ENCODE measurements at regions not wholly inside any gene's neighbourhood (a gene's known extent, or its start where the extent isn't known, plus 50 kb on each side); places are given as distances from the start of the nearest gene placed in this dataset.

- TF ChIP-seq ZBTB1 (CRISPR knock-in tag; IDR thresholded peaks at IDR 0.05; ENCODE audit: borderline replicate concordance) (no peak), MAFK (conservative IDR thresholded peaks at IDR 0.05 in 1 of 2, IDR thresholded peaks at IDR 0.05 in 1 of 2; ENCODE audit: low read length in 2 of 2) (peak; percentile 58 to 63), MAFF (IDR thresholded peaks at IDR 0.05; ENCODE audit: low read depth, low read length) (peak; percentile 69)
- H3K36me3 ChIP-seq (replicated peaks in 1 of 2; ENCODE audit: control insufficient read depth in 1 of 2, insufficient read depth in 2 of 2, low read length in 2 of 2): no peaks in the 10 kb centered on the region
- in situ Hi-C loops (cut with HindIII; ENCODE audit: extremely low pct_ligation_motif_present, low pct_unique_long_range_greater_than_20kb): no loop called here
- H3K4me3 ChIP-seq (replicated peaks in 1 of 3; ENCODE audit: insufficient read depth in 1 of 3, low read depth in 2 of 3, low read length in 3 of 3): no peak overlapping the region
- BruUV-seq (replicated peaks): no TSS peak
- FAIRE-seq (no peak), DNase-seq (ENCODE audit: low spot score) (no peak), ATAC-seq (no peak)
- no peaks in the 10 kb centered on the region for H3K79me2 ChIP-seq (ENCODE audit: insufficient read depth, low read length)
- no peak overlapping the region for H3K9ac ChIP-seq (ENCODE audit: insufficient read depth, low read depth, low read length)
- no peak overlapping the region for H3K27ac ChIP-seq (ENCODE audit: extremely low read length, insufficient read depth, low read length)
- CTCF ChIA-PET (ENCODE audit: low intra/inter-chr PET ratio, low total read pairs): no interaction called here
- no peak overlapping the region for H3K4me2 ChIP-seq (ENCODE audit: low read depth, low read length)
- WGBS (ENCODE audit: low lambda C conversion rate): 66% methylated on average over 1 of the region's 1 CpG
- no peaks in the 10 kb centered on the region for H3K9me3 ChIP-seq (ENCODE audit: low read length)
- no peaks in the 10 kb centered on the region for H4K20me1 ChIP-seq (ENCODE audit: insufficient read depth, low read length)
- H3K4me1 ChIP-seq (ENCODE audit: insufficient read depth, low read length): peaks cover 19% of the 10 kb centered on the region
- no peak overlapping the region for H2AFZ ChIP-seq (ENCODE audit: low read length)
- intact Hi-C loops (cut with micrococcal nuclease; ENCODE audit: unreplicated experiment): loop anchor here (1.0 kb wide), 2 partner anchors 18 to 255 kb away; no protein-coding TSS in a partner anchor
- no peaks in the 10 kb centered on the region for H3K27me3 ChIP-seq (ENCODE audit: control insufficient read depth in 1 of 2, insufficient read depth in 2 of 2, low read length in 2 of 2)
- POLR2A ChIA-PET: interaction anchor here (1.2 kb wide), 1 partner anchor 122 kb away, joined by 3 read pairs; no protein-coding TSS in a partner anchor
These were observed 219.0 kb downstream of the OSR1 start for GRCh38 chr2:19139386-19139785.

GRCh38 chr2:19138264-19138825, 220.1 kb downstream of the OSR1 start:
- DNase-seq (ENCODE audit: low spot score) (no peak), FAIRE-seq (no peak), ATAC-seq (no peak)
- Histone ChIP-seq H4K20me1 (ENCODE audit: insufficient read depth, low read length) (no peaks in the 10 kb centered on the region), H3K4me1 (ENCODE audit: insufficient read depth, low read length) (peaks cover 19% of the 10 kb centered on the region), H3K9ac (ENCODE audit: insufficient read depth, low read depth, low read length) (no peak overlapping the region), H3K36me3 (replicated peaks in 1 of 2; ENCODE audit: control insufficient read depth in 1 of 2, insufficient read depth in 2 of 2, low read length in 2 of 2) (no peaks in the 10 kb centered on the region), H3K27me3 (ENCODE audit: control insufficient read depth in 1 of 2, insufficient read depth in 2 of 2, low read length in 2 of 2) (no peaks in the 10 kb centered on the region), H2AFZ (ENCODE audit: low read length) (no peak overlapping the region), H3K4me3 (replicated peaks in 1 of 3; ENCODE audit: insufficient read depth in 1 of 3, low read depth in 2 of 3, low read length in 3 of 3) (no peak overlapping the region), H3K4me2 (ENCODE audit: low read depth, low read length) (no peak overlapping the region), H3K79me2 (ENCODE audit: insufficient read depth, low read length) (no peaks in the 10 kb centered on the region), H3K27ac (ENCODE audit: extremely low read length, insufficient read depth, low read length) (no peak overlapping the region), H3K9me3 (ENCODE audit: low read length) (no peaks in the 10 kb centered on the region)
- intact Hi-C loops (cut with micrococcal nuclease; ENCODE audit: unreplicated experiment): no loop called here
- no TSS peak for BruUV-seq (replicated peaks)
- no peak for TF ChIP-seq MZF1 (CRISPR knock-in tag; IDR thresholded peaks at IDR 0.05; ENCODE audit: borderline replicate concordance)
- TF ChIP-seq ATF4 (CRISPR knock-in tag; IDR thresholded peaks at IDR 0.05): peak in 1 of 2 experiments; percentile 48; a peak in 1 of 4 replicates
- CTCF ChIA-PET (ENCODE audit: low intra/inter-chr PET ratio, low total read pairs): no interaction called here
- 12% methylated on average over 4 of the region's 4 CpGs for WGBS (ENCODE audit: low lambda C conversion rate)
- POLR2A ChIA-PET: no interaction called here
- in situ Hi-C loops (cut with HindIII; ENCODE audit: extremely low pct_ligation_motif_present, low pct_unique_long_range_greater_than_20kb): no loop called here
